RKO (cell line): ENCODE measurements at regions not wholly inside any gene's neighbourhood (a gene's known extent, or its start where the extent isn't known, plus 50 kb on each side); places are given as distances from the start of the nearest gene placed in this dataset.
A peak's percentile ranks its signal among the peaks of the same experiment; 100 is the strongest.
"Not testable (repeated sequence)": the region's sequence is repeated elsewhere in the genome, so short reads cannot be mapped to it uniquely, and the experiment has no call there.

Source experiments
- DNase-seq: peaks from one replicate; pipeline ENCODE4 v3.0.0-alpha.2; 2016; ENCODE audit warnings: low spot score

GRCh38 chr2:10223932-10224720 is 78.6 kb upstream of the HPCAL1 start:
- DNase-seq = no peak

- DNase-seq = no peak
These were observed 78.0 kb upstream of the HPCAL1 start for GRCh38 chr2:10224734-10225133.

- DNase-seq = no peak
These were observed 77.2 kb upstream of the HPCAL1 start for GRCh38 chr2:10225291-10226037.

GRCh38 chr2:10226038-10226724 is 76.5 kb upstream of the HPCAL1 start:
- no peak for DNase-seq

GRCh38 chr2:10228611-10229365 is 73.9 kb upstream of the HPCAL1 start:
- no peak for DNase-seq

GRCh38 chr2:10229462-10230099 is 73.1 kb upstream of the HPCAL1 start:
- no peak for DNase-seq

GRCh38 chr2:10230499-10230898 is 72.2 kb upstream of the HPCAL1 start:
- DNase-seq = no peak

- DNase-seq = not testable (repeated sequence)
These were observed 71.8 kb upstream of the HPCAL1 start for GRCh38 chr2:10230921-10231320.

GRCh38 chr2:10231551-10232085 is 71.1 kb upstream of the HPCAL1 start:
- no peak for DNase-seq

- no peak for DNase-seq
These were observed 70.4 kb upstream of the HPCAL1 start for GRCh38 chr2:10232096-10232815.

GRCh38 chr2:10233131-10234012 is 69.3 kb upstream of the HPCAL1 start:
- no peak for DNase-seq

- DNase-seq = peak; percentile 32
These were observed 68.7 kb upstream of the HPCAL1 start for GRCh38 chr2:10234013-10234306.

GRCh38 chr2:10234409-10235094 is 68.2 kb upstream of the HPCAL1 start:
- no peak for DNase-seq

- DNase-seq = no peak
These were observed 67.4 kb upstream of the HPCAL1 start for GRCh38 chr2:10235099-10235908.

- no peak for DNase-seq
These were observed 66.7 kb upstream of the HPCAL1 start for GRCh38 chr2:10235909-10236550.

- DNase-seq = no peak
These were observed 65.9 kb upstream of the HPCAL1 start for GRCh38 chr2:10236571-10237391.
